H1 (cell line): ENCODE measurements at regions not wholly inside any gene's neighbourhood (a gene's known extent, or its start where the extent isn't known, plus 50 kb on each side); places are given as distances from the start of the nearest gene placed in this dataset.

Experiments
- BCL11A ChIP-seq, 2 experiments: IDR thresholded peaks; one replicate each; pipeline ENCODE4 v1.6.1; 2011; ENCODE audit warnings: low read depth in 2 of 2, low read length in 2 of 2, mild to moderate bottlenecking in 2 of 2
- POLR2AphosphoS5 ChIP-seq: IDR thresholded peaks from 2 replicates; pipeline ENCODE4 v1.6.1; 2011; ENCODE audit warnings: low read depth, low read length
- TF ChIP-seq, protein P1 (sequence below), 3 experiments: IDR thresholded peaks; 1 replicate in 2 of 3; 2 replicates in 1 of 3; pipeline versions ENCODE4 v1.5.1 to v1.6.1; 2011; ENCODE audit warnings: low read length in 3 of 3, mild to moderate bottlenecking in 3 of 3, inconsistent platforms in 2 of 3, low read depth in 1 of 3, moderate library complexity in 1 of 3; ENCODE audit not compliant: insufficient read depth in 1 of 3; ENCODE audit errors: control extremely low read depth in 1 of 3

DNA sequence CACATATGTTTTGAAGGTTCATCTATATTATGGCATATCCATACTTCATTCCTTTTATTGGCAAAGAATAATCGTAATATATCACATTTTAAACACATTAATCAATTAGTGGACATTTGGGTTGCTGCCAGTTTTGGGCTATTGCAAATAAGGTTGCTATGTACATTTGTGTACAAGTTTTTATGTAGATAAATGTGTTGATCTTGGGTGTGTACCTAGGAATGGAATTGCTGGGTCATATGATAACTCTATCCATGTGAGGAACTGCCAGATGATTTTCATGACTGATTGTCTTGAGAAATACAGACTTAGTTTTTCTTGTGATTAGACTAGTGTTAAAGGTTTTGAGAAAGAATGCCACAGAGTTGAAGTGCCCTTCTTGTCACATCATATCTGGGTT lies 99.2 kb upstream of the RAB40AL start:
- TF ChIP-seq, protein P1, sequence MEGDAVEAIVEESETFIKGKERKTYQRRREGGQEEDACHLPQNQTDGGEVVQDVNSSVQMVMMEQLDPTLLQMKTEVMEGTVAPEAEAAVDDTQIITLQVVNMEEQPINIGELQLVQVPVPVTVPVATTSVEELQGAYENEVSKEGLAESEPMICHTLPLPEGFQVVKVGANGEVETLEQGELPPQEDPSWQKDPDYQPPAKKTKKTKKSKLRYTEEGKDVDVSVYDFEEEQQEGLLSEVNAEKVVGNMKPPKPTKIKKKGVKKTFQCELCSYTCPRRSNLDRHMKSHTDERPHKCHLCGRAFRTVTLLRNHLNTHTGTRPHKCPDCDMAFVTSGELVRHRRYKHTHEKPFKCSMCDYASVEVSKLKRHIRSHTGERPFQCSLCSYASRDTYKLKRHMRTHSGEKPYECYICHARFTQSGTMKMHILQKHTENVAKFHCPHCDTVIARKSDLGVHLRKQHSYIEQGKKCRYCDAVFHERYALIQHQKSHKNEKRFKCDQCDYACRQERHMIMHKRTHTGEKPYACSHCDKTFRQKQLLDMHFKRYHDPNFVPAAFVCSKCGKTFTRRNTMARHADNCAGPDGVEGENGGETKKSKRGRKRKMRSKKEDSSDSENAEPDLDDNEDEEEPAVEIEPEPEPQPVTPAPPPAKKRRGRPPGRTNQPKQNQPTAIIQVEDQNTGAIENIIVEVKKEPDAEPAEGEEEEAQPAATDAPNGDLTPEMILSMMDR (IDR thresholded peaks at IDR 0.05; ENCODE audit: control extremely low read depth in 1 of 3, insufficient read depth in 1 of 3, low read depth in 1 of 3, low read length in 3 of 3), result no peak
- no peak for TF ChIP-seq POLR2AphosphoS5
- TF ChIP-seq BCL11A (IDR thresholded peaks at IDR 0.05; ENCODE audit: low read depth in 2 of 2, low read length in 2 of 2), result no peak
